ENCODE measurements at regions not wholly inside any gene's neighbourhood (a gene's known extent, or its start where the extent isn't known, plus 50 kb on each side); places are given as distances from the start of the nearest gene placed in this dataset.

GRCh38 chr6:121506761-121507754 is 71.6 kb downstream of the GJA1 start:
- no peak for TF ChIP-seq POLR2AphosphoS5 (IDR thresholded peaks at IDR 0.05; ENCODE audit: low read depth, low read length)
- TF ChIP-seq SIN3A (IDR thresholded peaks at IDR 0.05; ENCODE audit: borderline replicate concordance, insufficient read depth, low read length): no peak
- TF ChIP-seq, protein P1, sequence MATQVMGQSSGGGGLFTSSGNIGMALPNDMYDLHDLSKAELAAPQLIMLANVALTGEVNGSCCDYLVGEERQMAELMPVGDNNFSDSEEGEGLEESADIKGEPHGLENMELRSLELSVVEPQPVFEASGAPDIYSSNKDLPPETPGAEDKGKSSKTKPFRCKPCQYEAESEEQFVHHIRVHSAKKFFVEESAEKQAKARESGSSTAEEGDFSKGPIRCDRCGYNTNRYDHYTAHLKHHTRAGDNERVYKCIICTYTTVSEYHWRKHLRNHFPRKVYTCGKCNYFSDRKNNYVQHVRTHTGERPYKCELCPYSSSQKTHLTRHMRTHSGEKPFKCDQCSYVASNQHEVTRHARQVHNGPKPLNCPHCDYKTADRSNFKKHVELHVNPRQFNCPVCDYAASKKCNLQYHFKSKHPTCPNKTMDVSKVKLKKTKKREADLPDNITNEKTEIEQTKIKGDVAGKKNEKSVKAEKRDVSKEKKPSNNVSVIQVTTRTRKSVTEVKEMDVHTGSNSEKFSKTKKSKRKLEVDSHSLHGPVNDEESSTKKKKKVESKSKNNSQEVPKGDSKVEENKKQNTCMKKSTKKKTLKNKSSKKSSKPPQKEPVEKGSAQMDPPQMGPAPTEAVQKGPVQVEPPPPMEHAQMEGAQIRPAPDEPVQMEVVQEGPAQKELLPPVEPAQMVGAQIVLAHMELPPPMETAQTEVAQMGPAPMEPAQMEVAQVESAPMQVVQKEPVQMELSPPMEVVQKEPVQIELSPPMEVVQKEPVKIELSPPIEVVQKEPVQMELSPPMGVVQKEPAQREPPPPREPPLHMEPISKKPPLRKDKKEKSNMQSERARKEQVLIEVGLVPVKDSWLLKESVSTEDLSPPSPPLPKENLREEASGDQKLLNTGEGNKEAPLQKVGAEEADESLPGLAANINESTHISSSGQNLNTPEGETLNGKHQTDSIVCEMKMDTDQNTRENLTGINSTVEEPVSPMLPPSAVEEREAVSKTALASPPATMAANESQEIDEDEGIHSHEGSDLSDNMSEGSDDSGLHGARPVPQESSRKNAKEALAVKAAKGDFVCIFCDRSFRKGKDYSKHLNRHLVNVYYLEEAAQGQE (IDR thresholded peaks at IDR 0.05; ENCODE audit: insufficient read depth in 1 of 2, low read depth in 2 of 2, low read length in 2 of 2): no peak
- no peak for TF ChIP-seq TAF1 (IDR thresholded peaks at IDR 0.05; ENCODE audit: borderline replicate concordance, insufficient read depth, low read length)
- no peak for TF ChIP-seq FOXP2 (optimal IDR thresholded peaks at IDR 0.05; ENCODE audit: borderline replicate concordance, extremely low read depth, extremely low read length, insufficient read depth)

GRCh38 chr6:121510568-121511177 is 75.2 kb downstream of the GJA1 start:
- TF ChIP-seq, protein P1 (IDR thresholded peaks at IDR 0.05; ENCODE audit: insufficient read depth in 1 of 2, low read depth in 2 of 2, low read length in 2 of 2): no peak
- TF ChIP-seq POLR2AphosphoS5 (IDR thresholded peaks at IDR 0.05; ENCODE audit: low read depth, low read length) (no peak), SIN3A (IDR thresholded peaks at IDR 0.05; ENCODE audit: borderline replicate concordance, insufficient read depth, low read length) (no peak), FOXP2 (optimal IDR thresholded peaks at IDR 0.05; ENCODE audit: borderline replicate concordance, extremely low read depth, extremely low read length, insufficient read depth) (no peak), TAF1 (IDR thresholded peaks at IDR 0.05; ENCODE audit: borderline replicate concordance, insufficient read depth, low read length) (no peak)

DNA sequence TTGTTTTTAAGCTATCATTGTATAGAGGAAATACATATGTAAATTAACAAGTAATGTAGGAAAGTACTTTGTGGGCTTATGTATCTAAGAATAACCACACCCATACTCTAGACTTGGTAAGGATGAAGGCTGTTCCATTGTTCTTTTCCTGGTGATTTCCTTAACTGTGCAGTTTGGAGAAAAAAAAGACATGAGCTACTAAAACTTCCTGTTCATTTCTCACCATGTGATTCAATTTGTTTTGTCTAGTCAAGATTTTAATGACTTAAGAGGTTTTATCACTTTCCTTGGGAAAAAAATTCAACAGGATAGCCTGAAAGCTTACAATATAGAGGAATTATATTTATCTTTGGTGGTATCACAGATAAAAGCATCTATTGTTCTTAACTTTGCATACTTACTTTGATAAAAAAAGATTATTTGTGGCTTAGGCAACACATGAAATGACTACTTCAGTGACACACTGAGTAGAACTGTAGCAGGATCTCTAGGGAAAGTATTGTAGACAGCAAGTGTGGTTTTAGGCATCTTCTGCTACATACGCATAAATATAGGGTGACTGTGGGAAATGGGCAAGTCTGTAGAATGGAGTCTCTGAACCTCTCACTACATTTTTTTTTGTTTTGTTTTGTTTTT is 80.3 kb downstream of the GJA1 start:
- TF ChIP-seq, protein P1 (IDR thresholded peaks at IDR 0.05; ENCODE audit: insufficient read depth in 1 of 2, low read depth in 2 of 2, low read length in 2 of 2): no peak
- no peak for TF ChIP-seq POLR2AphosphoS5 (IDR thresholded peaks at IDR 0.05; ENCODE audit: low read depth, low read length)

DNA sequence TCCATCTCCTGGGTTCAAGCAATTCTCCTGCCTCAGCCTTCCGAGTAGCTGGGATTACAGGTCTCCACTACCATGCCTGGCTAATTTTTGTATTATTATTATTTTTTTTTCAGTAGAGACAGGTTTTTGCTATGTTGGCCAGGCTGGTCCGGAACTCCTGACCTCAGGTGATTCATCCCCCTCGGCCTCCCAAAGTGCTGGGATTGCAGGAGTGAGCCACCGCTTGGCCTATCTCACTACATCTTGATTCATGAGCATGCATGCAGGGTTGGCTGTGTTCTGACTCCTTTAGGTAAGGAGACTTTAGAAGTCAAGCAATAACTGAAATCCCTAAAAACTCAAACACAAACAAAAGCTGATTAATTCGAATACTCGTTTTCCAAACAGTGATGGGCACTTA is 80.9 kb downstream of the GJA1 start:
- TF ChIP-seq POLR2AphosphoS5 (IDR thresholded peaks at IDR 0.05; ENCODE audit: low read depth, low read length): no peak

DNA sequence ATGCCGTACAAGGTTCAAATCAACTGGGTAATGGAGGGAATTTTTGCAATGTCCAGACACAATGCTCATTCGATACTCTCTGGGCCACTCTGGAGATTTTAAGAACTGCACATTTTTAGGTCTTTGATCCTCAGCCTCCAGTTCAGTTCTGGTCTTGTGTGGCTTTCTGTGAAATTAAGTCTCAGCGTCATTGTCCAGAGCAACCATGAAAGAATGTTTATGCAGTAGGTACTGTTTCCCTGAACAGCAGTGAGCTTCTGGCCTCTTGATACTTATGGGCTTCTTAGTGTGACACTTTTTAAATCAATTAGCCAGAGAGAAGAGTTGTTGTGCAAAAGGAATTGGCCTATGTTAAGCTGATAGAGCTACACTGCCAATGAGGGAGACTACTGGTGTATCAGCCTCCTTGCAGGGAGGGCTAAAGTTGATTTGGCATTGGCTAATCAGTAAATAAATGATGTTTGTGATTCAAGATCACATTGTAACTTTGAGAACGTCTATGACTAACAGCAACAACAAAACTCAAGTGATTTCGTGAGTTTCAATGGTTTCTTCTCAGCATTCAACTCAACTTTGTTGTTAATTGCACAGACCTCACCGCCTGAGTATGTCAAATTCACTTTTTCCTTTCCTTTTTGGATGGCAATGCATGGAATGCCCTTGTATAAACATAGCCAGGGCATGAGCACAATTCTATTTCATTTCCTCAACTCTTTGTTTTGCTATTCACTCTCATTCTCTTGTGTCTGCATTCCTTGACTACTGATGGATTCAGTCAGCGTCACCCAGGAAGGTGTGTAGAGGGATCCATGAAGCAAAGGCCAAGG is 85.1 kb downstream of the GJA1 start:
- TF ChIP-seq FOXP2 (optimal IDR thresholded peaks at IDR 0.05; ENCODE audit: borderline replicate concordance, extremely low read depth, extremely low read length, insufficient read depth): no peak
- no peak for TF ChIP-seq TAF1 (IDR thresholded peaks at IDR 0.05; ENCODE audit: borderline replicate concordance, insufficient read depth, low read length)
- TF ChIP-seq SIN3A (IDR thresholded peaks at IDR 0.05; ENCODE audit: borderline replicate concordance, insufficient read depth, low read length): no peak
- no peak for TF ChIP-seq POLR2AphosphoS5 (IDR thresholded peaks at IDR 0.05; ENCODE audit: low read depth, low read length)
- TF ChIP-seq, protein P1 (IDR thresholded peaks at IDR 0.05; ENCODE audit: insufficient read depth in 1 of 2, low read depth in 2 of 2, low read length in 2 of 2): no peak

Measured in PFSK-1 (cell line).